ENCODE measurements at regions not wholly inside any gene's neighbourhood (a gene's known extent, or its start where the extent isn't known, plus 50 kb on each side); places are given as distances from the start of the nearest gene placed in this dataset.
"Not testable (repeated sequence)": the region's sequence is repeated elsewhere in the genome, so short reads cannot be mapped to it uniquely, and the experiment has no call there.

- no peak for DNase-seq (ENCODE audit: low read depth)
Measured at GRCh38 chr2:146468578-146468977, 1376.3 kb upstream of the ACVR2A start.

- no peak for DNase-seq (ENCODE audit: low read depth)
Measured at GRCh38 chr2:146467425-146467824, 1377.4 kb upstream of the ACVR2A start.

- DNase-seq (ENCODE audit: low read depth) = no peak
Measured at GRCh38 chr2:146465460-146465859, 1379.4 kb upstream of the ACVR2A start.

DNA sequence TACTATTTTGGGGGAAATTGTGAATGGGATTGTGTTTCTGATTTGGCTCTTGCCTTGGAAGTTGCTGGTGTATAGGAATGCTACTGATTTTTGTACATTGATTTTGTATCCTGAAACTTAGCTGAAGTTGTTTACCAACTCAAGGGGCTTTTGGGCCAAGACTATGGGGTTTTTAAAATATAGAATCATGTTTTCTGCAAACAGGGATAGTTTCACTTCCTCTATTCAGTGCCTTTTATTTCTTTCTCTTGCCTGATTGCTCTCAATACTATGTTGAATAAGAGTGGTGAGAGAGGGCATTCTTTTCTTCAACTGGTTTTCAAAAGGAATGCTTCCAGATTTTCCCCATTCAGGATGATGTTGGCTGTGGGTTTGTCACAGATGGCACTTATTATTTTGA is 1383.8 kb upstream of the ACVR2A start:
- no peak for DNase-seq (ENCODE audit: low read depth)

GRCh38 chr2:146458585-146458984 is 1386.2 kb upstream of the ACVR2A start:
- DNase-seq (ENCODE audit: low read depth) = no peak

GRCh38 chr2:146457221-146457620 is 1387.6 kb upstream of the ACVR2A start:
- no peak for DNase-seq (ENCODE audit: low read depth)

DNA sequence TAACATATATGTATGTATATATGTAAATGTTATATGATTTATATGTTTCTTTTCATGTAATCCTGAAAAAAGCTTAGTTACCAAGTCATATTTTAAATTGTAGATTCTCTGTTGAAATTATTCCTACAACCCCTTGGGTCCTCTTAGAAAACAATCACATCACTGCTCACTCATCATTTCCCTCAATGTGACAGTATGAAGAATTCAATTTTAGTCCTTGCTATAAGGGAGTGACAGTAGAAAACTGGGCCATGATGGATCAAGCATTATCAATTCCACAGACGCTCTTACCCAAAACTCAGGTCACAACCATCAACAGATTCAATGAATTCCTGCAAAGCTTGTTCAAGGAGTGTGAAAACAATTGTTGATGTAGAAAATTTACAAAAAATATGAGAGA is 1389.5 kb upstream of the ACVR2A start:
- no peak for DNase-seq (ENCODE audit: low read depth)

- DNase-seq (ENCODE audit: low read depth) = no peak
Measured at GRCh38 chr2:146451972-146452371, 1392.9 kb upstream of the ACVR2A start.

DNA sequence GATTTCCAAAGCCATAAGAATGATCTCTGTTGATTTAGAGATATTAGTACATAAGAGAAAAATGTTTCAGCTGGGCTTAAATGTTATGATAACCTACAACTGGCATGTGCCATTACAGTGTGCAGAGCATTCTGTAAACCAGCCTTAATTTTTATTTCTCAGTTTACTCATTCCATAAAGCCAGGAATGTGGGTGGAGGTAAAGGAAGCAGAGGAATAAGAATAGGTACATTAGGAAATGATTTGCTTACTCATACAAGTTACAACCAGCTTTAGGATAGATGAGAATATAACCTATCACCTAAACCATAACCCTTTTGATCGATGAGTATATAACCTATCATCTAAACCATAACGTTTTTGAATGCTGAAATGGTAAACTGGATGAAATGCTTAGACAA is 1394.7 kb upstream of the ACVR2A start:
- no peak for DNase-seq (ENCODE audit: low read depth)

- no peak for DNase-seq (ENCODE audit: low read depth)
Measured at GRCh38 chr2:146444987-146445386, 1399.8 kb upstream of the ACVR2A start.

DNA sequence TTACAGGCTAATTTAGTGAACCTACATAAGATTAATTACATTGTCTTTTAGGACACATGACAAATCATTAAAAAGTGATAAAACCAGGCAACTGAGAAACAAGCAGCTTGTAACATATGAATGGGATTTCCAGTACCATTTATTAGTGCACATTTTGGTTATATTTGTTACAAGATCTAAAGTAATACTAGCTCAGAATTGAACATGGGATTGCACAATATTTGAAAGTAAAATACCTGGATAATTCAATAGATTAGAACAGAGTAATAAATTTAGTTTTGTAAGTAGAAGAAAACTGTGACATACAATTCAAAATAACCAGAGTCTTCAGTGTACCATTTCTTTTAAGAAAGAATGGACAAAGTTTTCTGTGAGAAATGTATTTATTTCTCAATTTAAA is 1400.7 kb upstream of the ACVR2A start:
- no peak for DNase-seq (ENCODE audit: low read depth)

DNA sequence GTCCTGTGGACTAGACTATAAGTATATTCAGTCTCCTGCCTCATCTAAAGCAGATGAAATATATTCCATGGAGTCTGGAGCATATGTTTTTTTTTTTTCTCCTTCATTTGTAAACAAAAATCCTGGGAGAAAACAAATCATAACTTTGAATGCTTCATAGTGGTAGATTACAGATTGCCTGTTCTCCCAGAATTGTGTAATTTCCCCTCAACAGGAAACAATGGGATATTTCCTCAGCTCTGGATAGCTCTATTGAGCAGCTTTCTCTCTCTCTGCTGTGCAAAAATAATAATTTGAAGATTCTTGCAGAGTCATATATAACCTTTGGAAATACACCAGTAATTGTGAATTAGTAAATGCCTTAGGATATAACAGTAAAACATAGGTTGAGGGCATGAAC is 1406.6 kb upstream of the ACVR2A start:
- no peak for DNase-seq (ENCODE audit: low read depth)

- DNase-seq (ENCODE audit: low read depth) = no peak
Measured at GRCh38 chr2:146437712-146438111, 1407.1 kb upstream of the ACVR2A start.

GRCh38 chr2:146433116-146433875 is 1411.5 kb upstream of the ACVR2A start:
- no peak for DNase-seq (ENCODE audit: low read depth)

DNA sequence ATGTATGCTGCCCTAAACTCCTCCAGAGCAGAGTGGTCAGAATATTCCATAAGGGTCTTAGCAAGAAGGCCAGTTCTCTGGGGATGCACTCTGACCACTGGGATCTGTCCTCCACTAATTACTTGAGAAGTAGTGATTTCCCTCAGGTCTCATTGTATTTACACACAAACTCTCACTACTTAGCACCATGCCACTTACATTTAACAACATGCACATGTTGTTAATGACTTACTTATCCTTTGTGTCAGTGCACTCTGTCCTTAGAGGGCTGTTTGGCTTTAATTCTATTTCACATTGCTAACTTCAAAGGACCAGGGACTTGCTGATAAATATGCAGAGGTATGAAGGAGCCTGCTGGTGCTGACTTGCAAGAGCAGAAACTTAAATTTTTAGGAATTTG is 1415.5 kb upstream of the ACVR2A start:
- DNase-seq (ENCODE audit: low read depth) = no peak

DNA sequence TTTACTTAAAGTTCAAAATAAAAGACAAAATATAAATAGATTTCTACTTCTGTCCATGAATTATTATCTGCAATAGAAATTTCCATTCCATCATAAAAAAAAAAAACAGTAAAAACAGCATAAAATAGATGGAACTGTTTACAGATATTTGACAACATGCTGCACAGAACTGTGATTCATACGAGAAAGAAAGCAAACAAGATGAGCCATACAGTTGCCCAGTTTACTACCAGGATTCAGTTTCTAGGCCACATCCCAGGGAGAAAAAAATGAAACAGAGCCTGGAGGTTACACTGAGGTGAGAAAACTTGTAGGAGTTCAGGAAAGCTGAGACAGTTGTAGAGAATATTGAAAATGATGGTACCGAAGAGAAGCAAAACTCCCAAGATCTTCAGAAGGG is 1426.9 kb upstream of the ACVR2A start:
- DNase-seq (ENCODE audit: low read depth) = no peak

GRCh38 chr2:146415291-146415690 is 1429.5 kb upstream of the ACVR2A start:
- DNase-seq (ENCODE audit: low read depth) = no peak

DNA sequence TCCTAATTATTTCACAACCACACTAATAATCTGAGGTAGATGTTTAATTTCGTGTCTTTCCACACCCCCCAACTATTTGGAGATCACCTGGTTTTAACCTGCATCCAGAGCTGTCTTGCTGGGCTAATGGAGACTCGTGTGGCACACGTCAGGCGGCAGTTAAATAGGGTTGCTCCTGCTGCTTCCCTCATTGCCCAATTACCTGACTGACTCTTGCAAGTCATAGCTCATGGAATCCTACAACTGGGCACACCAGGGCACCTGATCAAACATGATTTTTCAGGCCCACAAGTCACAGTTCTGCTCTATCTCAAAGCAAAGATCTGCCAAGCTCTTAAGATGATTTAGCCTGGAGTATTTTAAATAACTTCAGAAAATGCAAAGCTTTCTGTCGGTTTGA is 1430.4 kb upstream of the ACVR2A start:
- DNase-seq (ENCODE audit: low read depth) = no peak

GRCh38 chr2:146413086-146413610 is 1431.7 kb upstream of the ACVR2A start:
- DNase-seq (ENCODE audit: low read depth) = no peak

- DNase-seq (ENCODE audit: low read depth) = no peak
Measured at GRCh38 chr2:146412625-146413024, 1432.2 kb upstream of the ACVR2A start.

- not testable (repeated sequence) for DNase-seq (ENCODE audit: low read depth)
Measured at GRCh38 chr2:146405402-146406309, 1439.2 kb upstream of the ACVR2A start.

DNA sequence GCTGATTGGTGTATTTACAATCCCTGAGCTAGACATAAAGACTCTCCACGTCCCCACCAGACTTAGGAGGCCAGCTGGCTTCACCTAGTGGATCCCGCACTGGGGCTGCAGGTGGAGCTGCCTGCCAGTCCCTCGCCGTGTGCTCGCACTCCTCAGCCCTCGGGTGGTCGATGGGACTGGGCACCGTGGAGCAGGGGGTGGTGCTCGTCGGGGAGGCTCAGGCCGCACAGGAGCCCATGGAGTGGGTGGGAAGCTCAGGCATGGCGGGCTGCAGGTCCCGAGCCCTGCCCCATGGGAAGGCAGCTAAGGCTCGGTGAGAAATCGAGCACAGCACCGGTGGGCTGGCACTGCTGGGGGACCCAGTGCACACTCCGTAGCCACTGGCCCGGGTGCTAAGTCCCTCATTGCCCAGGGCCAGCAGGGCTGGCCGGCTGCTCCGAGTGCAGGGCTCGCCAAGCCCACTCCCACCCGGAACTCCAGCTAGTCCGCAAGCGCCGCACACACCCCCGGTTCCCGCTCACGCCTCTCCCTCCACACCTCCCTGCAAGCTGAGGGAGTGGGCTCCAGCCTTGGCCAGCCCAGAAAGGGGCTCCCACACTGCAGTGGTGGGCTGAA is 1441.2 kb upstream of the ACVR2A start:
- DNase-seq (ENCODE audit: low read depth) = not testable (repeated sequence)

DNA sequence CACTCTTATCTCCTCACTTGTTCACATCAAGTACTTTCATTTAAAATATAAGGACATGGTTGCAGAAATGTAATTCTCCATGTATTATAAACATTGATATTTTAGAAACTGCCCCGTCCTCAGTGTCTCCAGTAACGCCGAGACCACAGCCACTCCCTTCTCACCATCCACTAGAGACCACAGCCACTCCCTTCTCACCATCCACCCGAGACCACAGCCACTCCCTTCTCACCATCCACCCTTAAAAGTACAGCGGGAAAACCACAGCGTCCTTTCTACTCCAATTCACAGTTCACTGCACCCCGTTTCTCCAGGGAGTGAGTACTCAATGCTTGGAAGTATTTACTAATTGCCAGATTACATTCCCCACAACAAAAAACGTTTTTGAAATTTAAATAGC is 1452.2 kb upstream of the ACVR2A start:
- no peak for DNase-seq (ENCODE audit: low read depth)
